Vagina (tissue), 2 donors: ENCODE measurements at regions not wholly inside any gene's neighbourhood (a gene's known extent, or its start where the extent isn't known, plus 50 kb on each side); places are given as distances from the start of the nearest gene placed in this dataset.

Experiments
- DNase-seq, 2 donors: peaks; one replicate each; pipeline ENCODE4 v3.0.0-alpha.2; 2017; ENCODE audit errors: extremely low spot score in 2 of 2
- H3K27ac ChIP-seq: fragments of 200-600 bp; sonication (generic); one replicate; pipeline ENCODE4 v1.5.1; 2019
- H3K27me3 ChIP-seq: fragments of 200-600 bp; sonication (generic); one replicate; pipeline ENCODE4 v1.5.1; 2019
- H3K36me3 ChIP-seq, 2 donors: fragments of 200-600 bp; sonication (generic); one replicate each; pipeline ENCODE4 v1.5.1; 2017 to 2019
- H3K4me1 ChIP-seq: fragments of 200-600 bp; sonication (generic); one replicate; pipeline ENCODE4 v1.5.1; 2019
- H3K4me3 ChIP-seq, 2 donors: fragments of 200-600 bp; sonication (generic); 1 replicate in 1 of 2; 2 replicates in 1 of 2; pipeline ENCODE4 v1.5.1; 2016 to 2019
- H3K9me3 ChIP-seq: fragments of 200-600 bp; sonication (generic); one replicate; pipeline ENCODE4 v1.5.1; 2019
- CTCF ChIP-seq, 3 experiments: fragments of 450-650 bp in 2 of 3; fragments of 200-600 bp in 1 of 3; sonication (generic) in 1 of 3; IDR thresholded peaks; one replicate each; pipeline ENCODE4 v1.5.1; 2017 to 2019; ENCODE audit warnings: antibody characterized with exemption in 3 of 3, mild to moderate bottlenecking in 2 of 3, moderate library complexity in 2 of 3
- POLR2A ChIP-seq, 2 donors: fragments of 450-650 bp; IDR thresholded peaks; one replicate each; pipeline ENCODE4 v1.6.1; 2017; ENCODE audit warnings: antibody characterized with exemption in 2 of 2, mild to moderate bottlenecking in 2 of 2, moderate library complexity in 2 of 2
- POLR2AphosphoS5 ChIP-seq, 2 donors: sonication (generic); formaldehyde crosslinking; IDR thresholded peaks; one replicate each; pipeline ENCODE4 v1.9.0; 2017; ENCODE audit warnings: antibody characterized with exemption in 2 of 2, mild to moderate bottlenecking in 2 of 2, low read depth in 1 of 2; ENCODE audit not compliant: insufficient read depth in 1 of 2
- intact Hi-C: fragments of 100-400 bp; cut with DNase I; formaldehyde crosslinking; loops from one replicate; pipeline ENCODE4 v1.15.1; 2023

DNA sequence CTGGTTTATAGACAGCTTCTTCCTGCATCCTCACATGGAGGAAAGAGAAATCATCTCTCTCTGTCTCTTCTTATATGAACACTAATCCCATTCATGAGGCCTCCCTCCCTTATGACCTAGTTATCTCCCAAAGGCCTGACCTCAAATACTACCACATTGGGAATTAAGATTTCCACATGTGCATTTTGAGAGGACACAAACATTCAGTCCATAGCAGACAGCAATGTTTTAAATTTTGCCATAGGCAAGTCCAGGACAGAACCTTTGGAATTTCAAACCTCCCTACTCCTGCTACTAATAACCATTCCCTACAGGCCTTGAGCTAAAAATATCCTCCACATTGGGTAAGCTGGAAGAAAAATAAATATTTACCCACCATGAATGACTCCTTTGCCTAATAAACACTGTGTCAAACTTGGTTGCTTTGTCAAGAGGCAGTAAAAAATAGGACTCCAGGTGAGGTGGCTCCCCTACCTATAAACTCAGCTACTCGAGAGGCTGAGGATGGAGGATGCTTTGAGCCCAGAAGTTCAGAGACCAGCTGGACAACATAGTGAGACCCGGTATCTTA is 113.7 kb downstream of the ZNF281 start:
- intact Hi-C loops = no loop called here
- H3K4me3 ChIP-seq = no peak overlapping the region
- H3K9me3 ChIP-seq = no peaks in the 10 kb centered on the region
- H3K27ac ChIP-seq = no peak overlapping the region
- TF ChIP-seq POLR2A (IDR thresholded peaks at IDR 0.05) = no peak
- no peak for TF ChIP-seq CTCF (IDR thresholded peaks at IDR 0.05)
- no peak for TF ChIP-seq POLR2AphosphoS5 (IDR thresholded peaks at IDR 0.05; ENCODE audit: insufficient read depth in 1 of 2, low read depth in 1 of 2)
- H3K27me3 ChIP-seq = no peaks in the 10 kb centered on the region
- no peaks in the 10 kb centered on the region for H3K36me3 ChIP-seq
- DNase-seq = no peak
- no peaks in the 10 kb centered on the region for H3K4me1 ChIP-seq

DNA sequence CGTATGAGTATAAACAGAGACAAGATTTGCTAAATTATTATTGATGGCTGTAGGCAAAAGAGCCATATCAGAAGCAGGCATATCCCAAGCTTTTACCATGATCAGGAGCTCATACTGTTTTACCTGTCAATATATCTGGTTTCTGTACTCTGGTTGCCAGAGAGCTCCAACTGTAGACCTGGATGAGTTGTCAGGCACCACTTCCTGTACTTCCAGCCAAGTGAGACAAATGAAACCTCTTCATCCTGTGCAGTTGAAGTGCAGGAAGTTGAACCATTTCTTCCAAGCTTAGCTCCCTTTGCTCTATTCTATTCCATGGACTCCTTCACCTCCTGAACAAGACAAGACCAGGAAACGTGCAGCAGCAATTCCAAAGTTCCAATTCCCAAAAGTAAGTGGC is 115.6 kb downstream of the ZNF281 start:
- no peak for DNase-seq
- intact Hi-C loops = no loop called here
- Histone ChIP-seq H3K4me1 (no peaks in the 10 kb centered on the region), H3K4me3 (no peak overlapping the region), H3K9me3 (no peaks in the 10 kb centered on the region), H3K27ac (no peak overlapping the region), H3K27me3 (no peaks in the 10 kb centered on the region), H3K36me3 (no peaks in the 10 kb centered on the region)
- no peak for TF ChIP-seq CTCF (IDR thresholded peaks at IDR 0.05)
- TF ChIP-seq POLR2A (IDR thresholded peaks at IDR 0.05) = no peak
- TF ChIP-seq POLR2AphosphoS5 (IDR thresholded peaks at IDR 0.05; ENCODE audit: insufficient read depth in 1 of 2, low read depth in 1 of 2) = no peak

DNA sequence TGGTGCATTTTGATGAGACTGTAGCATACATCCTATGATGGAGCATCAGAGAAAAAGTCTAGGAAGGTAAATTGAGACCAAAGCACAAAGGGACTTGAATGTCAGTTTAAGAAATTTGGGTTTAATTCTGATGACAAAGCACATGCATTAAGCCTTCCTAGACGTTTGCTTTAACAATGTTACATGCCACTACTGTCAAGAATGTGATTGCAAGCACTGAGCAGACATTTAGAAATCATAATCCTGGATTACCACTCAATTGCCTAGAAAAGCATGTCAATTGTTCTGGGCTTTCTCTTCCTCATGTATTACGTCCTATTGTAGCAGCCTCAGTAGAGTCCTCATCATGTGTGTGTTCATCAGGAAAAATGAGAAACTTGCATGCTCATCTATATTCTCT is 117.1 kb downstream of the ZNF281 start:
- Histone ChIP-seq H3K27me3 (no peaks in the 10 kb centered on the region), H3K4me1 (no peaks in the 10 kb centered on the region), H3K9me3 (no peaks in the 10 kb centered on the region), H3K36me3 (no peaks in the 10 kb centered on the region), H3K4me3 (no peak overlapping the region), H3K27ac (no peak overlapping the region)
- DNase-seq = no peak
- intact Hi-C loops = no loop called here
- TF ChIP-seq POLR2A (IDR thresholded peaks at IDR 0.05) (no peak), POLR2AphosphoS5 (IDR thresholded peaks at IDR 0.05; ENCODE audit: insufficient read depth in 1 of 2, low read depth in 1 of 2) (no peak), CTCF (IDR thresholded peaks at IDR 0.05) (no peak)

DNA sequence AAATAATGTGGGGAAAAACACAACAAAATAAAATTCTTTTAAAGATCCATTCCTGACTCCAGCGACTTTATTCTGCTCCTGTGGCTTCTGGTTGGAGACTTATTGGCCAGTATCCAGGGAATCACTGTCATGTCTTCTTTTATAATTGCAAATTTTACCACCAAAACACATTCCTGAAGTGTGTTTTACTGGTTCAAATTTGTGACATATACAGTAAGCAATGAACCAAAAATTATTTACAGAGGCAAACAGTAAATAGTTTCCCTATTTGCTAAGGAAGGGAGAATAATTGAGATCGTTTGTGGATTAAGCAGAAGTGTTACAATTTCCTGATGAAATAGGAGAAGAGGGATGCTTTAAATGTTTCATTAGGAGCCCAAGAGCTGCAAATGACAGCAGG is 118.7 kb downstream of the ZNF281 start:
- Histone ChIP-seq H3K27me3 (no peaks in the 10 kb centered on the region), H3K4me3 (no peak overlapping the region), H3K36me3 (no peaks in the 10 kb centered on the region), H3K27ac (no peak overlapping the region), H3K4me1 (no peaks in the 10 kb centered on the region), H3K9me3 (no peaks in the 10 kb centered on the region)
- TF ChIP-seq POLR2AphosphoS5 (IDR thresholded peaks at IDR 0.05; ENCODE audit: insufficient read depth in 1 of 2, low read depth in 1 of 2) (no peak), CTCF (IDR thresholded peaks at IDR 0.05) (no peak), POLR2A (IDR thresholded peaks at IDR 0.05) (no peak)
- intact Hi-C loops = no loop called here
- no peak for DNase-seq

GRCh38 chr1:200290010-200290685 is 119.7 kb downstream of the ZNF281 start:
- H3K4me1 ChIP-seq = no peaks in the 10 kb centered on the region
- intact Hi-C loops = no loop called here
- no peaks in the 10 kb centered on the region for H3K27me3 ChIP-seq
- H3K9me3 ChIP-seq = no peaks in the 10 kb centered on the region
- no peak for DNase-seq
- H3K27ac ChIP-seq = no peak overlapping the region
- H3K36me3 ChIP-seq = no peaks in the 10 kb centered on the region
- no peak for TF ChIP-seq CTCF (IDR thresholded peaks at IDR 0.05)
- no peak for TF ChIP-seq POLR2A (IDR thresholded peaks at IDR 0.05)
- no peak overlapping the region for H3K4me3 ChIP-seq
